Endothelial cell of umbilical vein (primary cell): ENCODE measurements at regions not wholly inside any gene's neighbourhood (a gene's known extent, or its start where the extent isn't known, plus 50 kb on each side); places are given as distances from the start of the nearest gene placed in this dataset.

Source experiments
- BruUV-seq: library from RNA; stranded (reverse); fragments of 400-500 nt; replicated peaks from 2 replicates; lab custom pipeline; 2021; lab: Mats Ljungman, UMichigan
- CTCF ChIA-PET: fragments of 300-600, 350-600 bp; sonication (Branson Sonifier 250); formaldehyde crosslinking; loops from one replicate; lab custom pipeline; 2021; ENCODE audit warnings: antibody characterized with exemption, inconsistent platforms; lab: Charles Lee
- POLR2A ChIA-PET: fragments of 300-600, 350-600 bp; sonication (Branson Sonifier 250); formaldehyde crosslinking; loops from one replicate; lab custom pipeline; 2021; ENCODE audit warnings: antibody characterized with exemption, inconsistent platforms; lab: Charles Lee
- DNase-seq: peaks from one replicate; pipeline ENCODE4 v3.0.0-alpha.2; 2011; ENCODE audit warnings: low read depth, low spot score
- FAIRE-seq: peaks from 2 replicates; lab custom pipeline; 2011; peaks lifted over from hg19 to GRCh38; lab: Jason Lieb, UNC
- H2AFZ ChIP-seq: 2 replicates; pipeline ENCODE4 v1.6.0; 2012; ENCODE audit warnings: low read depth, low read length, control low read depth, inconsistent platforms
- H3K27ac ChIP-seq: 2 replicates; pipeline ENCODE4 v1.5.1; 2011; ENCODE audit warnings: low read depth, mild to moderate bottlenecking, control low read depth, low read length, moderate library complexity; ENCODE audit not compliant: insufficient read depth
- H3K27me3 ChIP-seq, 2 experiments: 2 replicates each; pipeline versions ENCODE4 v1.6.0 to v1.6.1; 2011; ENCODE audit warnings: low read length in 2 of 2, mixed read lengths in 1 of 2; ENCODE audit not compliant: control insufficient read depth in 2 of 2, insufficient read depth in 2 of 2
- H3K36me3 ChIP-seq, 2 experiments: 2 replicates in 1 of 2; 3 replicates in 1 of 2; pipeline ENCODE4 v1.5.1; 2011; ENCODE audit warnings: low read length in 2 of 2, mild to moderate bottlenecking in 1 of 2, moderate library complexity in 1 of 2; ENCODE audit not compliant: control insufficient read depth in 2 of 2, insufficient read depth in 2 of 2; ENCODE audit errors: extremely low read depth in 1 of 2
- H3K4me1 ChIP-seq: 3 replicates; pipeline ENCODE4 v1.5.1; 2011; ENCODE audit warnings: mild to moderate bottlenecking, low read length; ENCODE audit not compliant: control insufficient read depth, insufficient read depth; ENCODE audit errors: extremely low read depth
- H3K4me2 ChIP-seq: 2 replicates; pipeline ENCODE4 v1.6.1; 2011; ENCODE audit warnings: low read length, control low read depth, mixed read lengths; ENCODE audit not compliant: insufficient read depth
- H3K4me3 ChIP-seq, 3 experiments: fragments of 200-600 bp in 1 of 3; sonication (generic), shearing (Covaris generic) in 1 of 3; replicated peaks in 1 of 3; 2 replicates each; pipeline ENCODE4 v1.5.1; 2011 to 2016; ENCODE audit warnings: control low read depth in 3 of 3, low read length in 3 of 3, mild to moderate bottlenecking in 2 of 3, inconsistent platforms in 1 of 3, low read depth in 1 of 3, moderate library complexity in 1 of 3; ENCODE audit not compliant: insufficient read depth in 1 of 3
- H3K79me2 ChIP-seq: 2 replicates; pipeline ENCODE4 v1.6.0; 2012; ENCODE audit warnings: low read length, inconsistent platforms; ENCODE audit not compliant: control insufficient read depth, insufficient read depth
- H3K9ac ChIP-seq: replicated peaks from 2 replicates; pipeline ENCODE3; 2011; ENCODE audit warnings: low read length, control low read depth; ENCODE audit not compliant: insufficient read depth; ENCODE audit errors: extremely low read depth
- H3K9me1 ChIP-seq: replicated peaks from 3 replicates; pipeline ENCODE4 v1.6.0; 2011; ENCODE audit warnings: mild to moderate bottlenecking, low read length; ENCODE audit not compliant: control insufficient read depth, insufficient read depth; ENCODE audit errors: extremely low read depth
- H3K9me3 ChIP-seq: replicated peaks from 2 replicates; pipeline ENCODE4 v1.5.1; 2012; ENCODE audit warnings: low read length, inconsistent platforms; ENCODE audit not compliant: control insufficient read depth, insufficient read depth
- H4K20me1 ChIP-seq: replicated peaks from 2 replicates; pipeline ENCODE3; 2011; ENCODE audit warnings: mild to moderate bottlenecking, low read length; ENCODE audit not compliant: control insufficient read depth, insufficient read depth; ENCODE audit errors: extremely low read depth
- EZH2 ChIP-seq: IDR thresholded peaks from 2 replicates; pipeline ENCODE4 v1.6.1; 2012; ENCODE audit warnings: borderline replicate concordance, low read depth, mild to moderate bottlenecking, moderate library complexity, low read length, inconsistent platforms; ENCODE audit not compliant: severe bottlenecking
- FOS ChIP-seq: IDR thresholded peaks from 2 replicates; pipeline ENCODE4 v1.6.1; 2011; ENCODE audit warnings: mild to moderate bottlenecking, low read length, moderate library complexity, borderline replicate concordance; ENCODE audit not compliant: insufficient read depth
- GATA2 ChIP-seq: IDR thresholded peaks from 2 replicates; pipeline ENCODE4 v1.7.0; 2011; ENCODE audit warnings: low read depth, mild to moderate bottlenecking, moderate library complexity, mixed read lengths, low read length; ENCODE audit not compliant: insufficient read length, insufficient read depth
- JUN ChIP-seq: IDR thresholded peaks from 2 replicates; pipeline ENCODE4 v1.6.1; 2011; ENCODE audit warnings: borderline replicate concordance, low read depth; ENCODE audit not compliant: insufficient read length, insufficient read depth
- MYC ChIP-seq: IDR thresholded peaks from one replicate; pipeline ENCODE4 v1.6.1; 2011; ENCODE audit warnings: mild to moderate bottlenecking, low read depth, low read length
- POLR2A ChIP-seq: IDR thresholded peaks from 2 replicates; pipeline ENCODE4 v1.6.1; 2012; ENCODE audit warnings: low read depth, mild to moderate bottlenecking, control low read depth, low read length
- POLR2AphosphoS5 ChIP-seq: IDR thresholded peaks from 2 replicates; pipeline ENCODE4 v1.6.1; 2012; ENCODE audit warnings: low read depth, mild to moderate bottlenecking, control low read depth, low read length, moderate library complexity; ENCODE audit not compliant: insufficient read depth
- dilution Hi-C: fragments of 300-500 bp; cut with MboI; formaldehyde crosslinking; loops from one replicate; pipeline ENCODE4 v1.15.0; 2019; ENCODE audit warnings: low sequenced_read_pairs; ENCODE audit not compliant: extremely low pct_ligation_motif_present
- intact Hi-C: fragments of 100-400 bp; cut with micrococcal nuclease; formaldehyde crosslinking; loops from one replicate; pipeline ENCODE4 v1.10.0; 2022
- TF ChIP-seq, protein P1 (sequence below): IDR thresholded peaks from 2 replicates; pipeline ENCODE4 v1.6.1; 2011; ENCODE audit not compliant: insufficient read depth, insufficient read length
- TF ChIP-seq, protein P2 (sequence below), 2 donors: IDR thresholded peaks; 1 replicate in 1 of 2; 2 replicates in 1 of 2; pipeline ENCODE4 v1.5.1; 2011; ENCODE audit warnings: low read length in 2 of 2, mild to moderate bottlenecking in 2 of 2, moderate library complexity in 2 of 2, control low read depth in 1 of 2, inconsistent platforms in 1 of 2, low read depth in 1 of 2; ENCODE audit not compliant: insufficient read depth in 1 of 2; ENCODE audit errors: extremely low read depth in 1 of 2

DNA sequence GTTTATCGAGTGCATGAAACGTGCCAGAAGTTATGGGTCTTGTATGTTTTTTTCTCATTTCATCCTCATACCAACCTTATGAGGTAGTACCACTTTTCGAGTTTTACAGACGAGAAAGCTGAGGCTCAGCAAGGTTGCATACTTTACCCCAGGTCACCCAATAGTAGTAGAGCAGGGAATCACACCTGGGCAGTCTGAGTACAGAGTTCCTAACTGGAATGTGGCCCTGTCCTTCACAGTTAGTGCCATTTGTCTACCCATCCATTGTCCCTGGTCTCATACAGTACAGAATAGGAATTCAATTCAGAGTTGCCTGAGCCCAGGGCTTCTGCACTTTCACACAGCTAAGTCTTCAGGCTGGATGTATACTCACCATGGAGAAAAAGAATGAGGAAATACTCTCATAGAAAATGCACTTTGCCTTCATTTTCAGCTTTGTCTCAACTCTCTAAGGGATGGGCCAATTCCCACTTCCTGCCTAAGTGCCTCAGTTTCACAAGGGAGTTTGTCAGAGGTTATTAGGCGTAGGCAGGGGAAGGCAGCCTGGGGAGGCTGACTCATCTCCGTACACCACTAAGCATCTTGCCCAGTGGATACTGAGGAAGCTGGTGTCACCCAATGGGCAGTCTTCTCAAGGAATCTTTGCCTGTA lies 93.2 kb downstream of the TMEM212 start:
- POLR2A ChIA-PET = interaction anchor here (1.9 kb wide), 1 partner anchor 103 kb away, joined by 6 read pairs; the partner anchor contains the start of gene FNDC3B
- dilution Hi-C loops (no loop called here), intact Hi-C loops (no loop called here)
- Histone ChIP-seq H3K9me1 (no peaks in the 10 kb centered on the region), H3K4me1 (no peaks in the 10 kb centered on the region), H4K20me1 (no peaks in the 10 kb centered on the region), H3K4me3 (no peak overlapping the region), H3K9me3 (no peaks in the 10 kb centered on the region), H3K79me2 (no peaks in the 10 kb centered on the region), H3K27ac (no peak overlapping the region), H3K4me2 (no peak overlapping the region), H3K9ac (no peak overlapping the region), H2AFZ (no peak overlapping the region), H3K27me3 (no peaks in the 10 kb centered on the region), H3K36me3 (no peaks in the 10 kb centered on the region)
- CTCF ChIA-PET = interaction anchor here (1.3 to 1.8 kb wide), 2 partner anchors 66 to 103 kb away, joined by 3 to 7 read pairs; partner anchors contain the start of gene FNDC3B
- TF ChIP-seq, protein P1, sequence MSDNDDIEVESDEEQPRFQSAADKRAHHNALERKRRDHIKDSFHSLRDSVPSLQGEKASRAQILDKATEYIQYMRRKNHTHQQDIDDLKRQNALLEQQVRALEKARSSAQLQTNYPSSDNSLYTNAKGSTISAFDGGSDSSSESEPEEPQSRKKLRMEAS = no peak
- TF ChIP-seq POLR2AphosphoS5 (no peak), POLR2A (no peak), MYC (no peak), GATA2 (no peak), FOS (no peak), JUN (no peak), EZH2 (no peak)
- TF ChIP-seq, protein P2, sequence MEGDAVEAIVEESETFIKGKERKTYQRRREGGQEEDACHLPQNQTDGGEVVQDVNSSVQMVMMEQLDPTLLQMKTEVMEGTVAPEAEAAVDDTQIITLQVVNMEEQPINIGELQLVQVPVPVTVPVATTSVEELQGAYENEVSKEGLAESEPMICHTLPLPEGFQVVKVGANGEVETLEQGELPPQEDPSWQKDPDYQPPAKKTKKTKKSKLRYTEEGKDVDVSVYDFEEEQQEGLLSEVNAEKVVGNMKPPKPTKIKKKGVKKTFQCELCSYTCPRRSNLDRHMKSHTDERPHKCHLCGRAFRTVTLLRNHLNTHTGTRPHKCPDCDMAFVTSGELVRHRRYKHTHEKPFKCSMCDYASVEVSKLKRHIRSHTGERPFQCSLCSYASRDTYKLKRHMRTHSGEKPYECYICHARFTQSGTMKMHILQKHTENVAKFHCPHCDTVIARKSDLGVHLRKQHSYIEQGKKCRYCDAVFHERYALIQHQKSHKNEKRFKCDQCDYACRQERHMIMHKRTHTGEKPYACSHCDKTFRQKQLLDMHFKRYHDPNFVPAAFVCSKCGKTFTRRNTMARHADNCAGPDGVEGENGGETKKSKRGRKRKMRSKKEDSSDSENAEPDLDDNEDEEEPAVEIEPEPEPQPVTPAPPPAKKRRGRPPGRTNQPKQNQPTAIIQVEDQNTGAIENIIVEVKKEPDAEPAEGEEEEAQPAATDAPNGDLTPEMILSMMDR (IDR thresholded peaks at IDR 0.05; ENCODE audit: extremely low read depth in 1 of 2, insufficient read depth in 1 of 2, low read depth in 1 of 2, low read length in 2 of 2) = no peak
- DNase-seq (no peak), FAIRE-seq (no peak)
- no TSS peak for BruUV-seq
